ENCODE measurements at regions not wholly inside any gene's neighbourhood (a gene's known extent, or its start where the extent isn't known, plus 50 kb on each side); places are given as distances from the start of the nearest gene placed in this dataset.

GRCh38 chr5:166982226-166982625 lies 1309.2 kb upstream of the WWC1 start:
- Mint-ChIP-seq H3K36me3 (no peaks in the 10 kb centered on the region), H3K4me1 (no peaks in the 10 kb centered on the region), H3K27ac (no peak overlapping the region), H3K9me3 (peaks cover 8% of the 10 kb centered on the region), H3K4me3 (no peak overlapping the region)
- DNase-seq (ENCODE audit: low spot score in 2 of 2) (no peak), ATAC-seq (no peak)

GRCh38 chr5:166991601-166992000 lies 1299.8 kb upstream of the WWC1 start:
- no peaks in the 10 kb centered on the region for H3K36me3 Mint-ChIP-seq
- H3K9me3 Mint-ChIP-seq = peaks cover 16% of the 10 kb centered on the region

GRCh38 chr5:166992108-166992507 lies 1299.3 kb upstream of the WWC1 start:
- Mint-ChIP-seq H3K9me3 (peaks cover 17% of the 10 kb centered on the region), H3K4me3 (no peak overlapping the region), H3K27ac (no peak overlapping the region), H3K36me3 (no peaks in the 10 kb centered on the region), H3K4me1 (no peaks in the 10 kb centered on the region)
- ATAC-seq (no peak), DNase-seq (ENCODE audit: low spot score in 2 of 2) (no peak)

More at GRCh38 chr5:166991601-166992000, 1299.8 kb upstream of the WWC1 start:
- DNase-seq (ENCODE audit: low spot score in 2 of 2) (no peak), ATAC-seq (no peak)
- Mint-ChIP-seq H3K4me3 (no peak overlapping the region), H3K4me1 (no peaks in the 10 kb centered on the region), H3K27ac (no peak overlapping the region)

- ATAC-seq (no peak), DNase-seq (ENCODE audit: low spot score in 2 of 2) (no peak)
- H3K27ac Mint-ChIP-seq = no peak overlapping the region
- H3K9me3 Mint-ChIP-seq = peaks cover 15% of the 10 kb centered on the region
- H3K36me3 Mint-ChIP-seq = no peaks in the 10 kb centered on the region
- no peak overlapping the region for H3K4me3 Mint-ChIP-seq
- H3K4me1 Mint-ChIP-seq = no peaks in the 10 kb centered on the region
These were observed 1298.3 kb upstream of the WWC1 start for GRCh38 chr5:166992874-166993722.

- H3K27ac Mint-ChIP-seq = no peak overlapping the region
- no peaks in the 10 kb centered on the region for H3K36me3 Mint-ChIP-seq
- H3K9me3 Mint-ChIP-seq = peaks cover 16% of the 10 kb centered on the region
- ATAC-seq (no peak), DNase-seq (ENCODE audit: low spot score in 2 of 2) (no peak)
- no peak overlapping the region for H3K4me3 Mint-ChIP-seq
- H3K4me1 Mint-ChIP-seq = no peaks in the 10 kb centered on the region
These were observed 1297.2 kb upstream of the WWC1 start for GRCh38 chr5:166994226-166994625.

GRCh38 chr5:167001246-167001645 lies 1290.2 kb upstream of the WWC1 start:
- H3K4me1 Mint-ChIP-seq = no peaks in the 10 kb centered on the region
- H3K9me3 Mint-ChIP-seq = peaks cover 15% of the 10 kb centered on the region
- no peak overlapping the region for H3K27ac Mint-ChIP-seq
- no peaks in the 10 kb centered on the region for H3K36me3 Mint-ChIP-seq
- ATAC-seq (no peak), DNase-seq (ENCODE audit: low spot score in 2 of 2) (no peak)
- H3K4me3 Mint-ChIP-seq = no peak overlapping the region

- no peaks in the 10 kb centered on the region for H3K4me1 Mint-ChIP-seq
- ATAC-seq (no peak), DNase-seq (ENCODE audit: low spot score in 2 of 2) (no peak)
- H3K36me3 Mint-ChIP-seq = no peaks in the 10 kb centered on the region
- H3K27ac Mint-ChIP-seq = no peak overlapping the region
- H3K9me3 Mint-ChIP-seq = peaks cover 4% of the 10 kb centered on the region
- no peak overlapping the region for H3K4me3 Mint-ChIP-seq
These were observed 1282.7 kb upstream of the WWC1 start for GRCh38 chr5:167008705-167009104.

- DNase-seq (ENCODE audit: low spot score in 2 of 2) (no peak), ATAC-seq (no peak)
- no peak overlapping the region for H3K27ac Mint-ChIP-seq
- H3K4me1 Mint-ChIP-seq = no peaks in the 10 kb centered on the region
- no peak overlapping the region for H3K4me3 Mint-ChIP-seq
- H3K36me3 Mint-ChIP-seq = no peaks in the 10 kb centered on the region
- peaks cover 4% of the 10 kb centered on the region for H3K9me3 Mint-ChIP-seq
These were observed 1280.2 kb upstream of the WWC1 start for GRCh38 chr5:167011196-167011595.

- no peak overlapping the region for H3K4me3 Mint-ChIP-seq
- DNase-seq (ENCODE audit: low spot score in 2 of 2) (no peak), ATAC-seq (no peak)
- no peak overlapping the region for H3K27ac Mint-ChIP-seq
- H3K4me1 Mint-ChIP-seq = no peaks in the 10 kb centered on the region
- H3K36me3 Mint-ChIP-seq = no peaks in the 10 kb centered on the region
- peaks cover 9% of the 10 kb centered on the region for H3K9me3 Mint-ChIP-seq
These were observed 1279.1 kb upstream of the WWC1 start for GRCh38 chr5:167012123-167013034.

- H3K4me1 Mint-ChIP-seq = no peaks in the 10 kb centered on the region
- ATAC-seq = no peak
- DNase-seq (ENCODE audit: low spot score in 2 of 2) = no peak
- H3K4me3 Mint-ChIP-seq = no peak overlapping the region
- H3K27ac Mint-ChIP-seq = no peak overlapping the region
- no peaks in the 10 kb centered on the region for H3K36me3 Mint-ChIP-seq
- peaks cover 14% of the 10 kb centered on the region for H3K9me3 Mint-ChIP-seq
These were observed 1276.9 kb upstream of the WWC1 start for GRCh38 chr5:167014401-167015056.

- ATAC-seq = no peak
- Mint-ChIP-seq H3K36me3 (no peaks in the 10 kb centered on the region), H3K27ac (no peak overlapping the region), H3K4me1 (no peaks in the 10 kb centered on the region), H3K4me3 (no peak overlapping the region), H3K9me3 (peaks cover 15% of the 10 kb centered on the region)
- DNase-seq (ENCODE audit: low spot score in 2 of 2) = no peak
These were observed 1271.0 kb upstream of the WWC1 start for GRCh38 chr5:167020418-167020817.

- DNase-seq (ENCODE audit: low spot score in 2 of 2) = no peak
- Mint-ChIP-seq H3K4me1 (no peaks in the 10 kb centered on the region), H3K9me3 (peaks cover 10% of the 10 kb centered on the region), H3K4me3 (no peak overlapping the region), H3K27ac (no peak overlapping the region), H3K36me3 (no peaks in the 10 kb centered on the region)
- no peak for ATAC-seq
These were observed 1262.0 kb upstream of the WWC1 start for GRCh38 chr5:167029488-167029887.

GRCh38 chr5:167030500-167031120 lies 1260.8 kb upstream of the WWC1 start:
- H3K36me3 Mint-ChIP-seq = no peaks in the 10 kb centered on the region
- ATAC-seq = no peak
- H3K9me3 Mint-ChIP-seq = peaks cover 10% of the 10 kb centered on the region
- H3K4me3 Mint-ChIP-seq = no peak overlapping the region
- no peak overlapping the region for H3K27ac Mint-ChIP-seq
- H3K4me1 Mint-ChIP-seq = no peaks in the 10 kb centered on the region
- DNase-seq (ENCODE audit: low spot score in 2 of 2) = no peak

GRCh38 chr5:167036585-167036984 lies 1254.9 kb upstream of the WWC1 start:
- ATAC-seq (no peak), DNase-seq (ENCODE audit: low spot score in 2 of 2) (no peak)
- H3K36me3 Mint-ChIP-seq = no peaks in the 10 kb centered on the region
- H3K4me1 Mint-ChIP-seq = no peaks in the 10 kb centered on the region
- H3K4me3 Mint-ChIP-seq = no peak overlapping the region
- H3K9me3 Mint-ChIP-seq = peaks cover 2% of the 10 kb centered on the region
- no peak overlapping the region for H3K27ac Mint-ChIP-seq
